HG02943 (cell line): ENCODE measurements at regions not wholly inside any gene's neighbourhood (a gene's known extent, or its start where the extent isn't known, plus 50 kb on each side); places are given as distances from the start of the nearest gene placed in this dataset.

Experiments
- ATAC-seq: cut with Tn5 transposase; IDR thresholded peaks from one replicate; pipeline ENCODE4 v1.9.1; 2021; ENCODE audit warnings: mild to moderate bottlenecking, low read depth, moderate library complexity; ENCODE audit not compliant: unreplicated experiment

DNA sequence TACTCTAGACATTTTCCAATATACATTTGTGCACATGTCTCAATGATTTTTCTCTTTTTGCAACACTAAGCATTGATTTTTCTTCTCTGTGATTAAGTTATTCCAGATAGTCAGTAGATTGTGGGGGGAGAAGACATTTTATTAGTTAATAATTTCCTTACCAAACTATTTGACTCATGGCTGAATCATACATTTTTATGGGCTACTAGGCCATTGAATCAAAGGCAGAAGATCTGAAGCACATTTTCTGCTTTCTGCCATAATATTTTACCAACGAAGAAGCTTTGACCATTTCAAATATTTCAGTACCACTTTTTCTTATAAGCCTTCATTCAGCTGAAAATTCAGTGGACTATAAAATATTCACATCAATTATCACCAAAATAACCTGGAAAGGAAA is 175.6 kb downstream of the IRX2 start:
- no peak for ATAC-seq

DNA sequence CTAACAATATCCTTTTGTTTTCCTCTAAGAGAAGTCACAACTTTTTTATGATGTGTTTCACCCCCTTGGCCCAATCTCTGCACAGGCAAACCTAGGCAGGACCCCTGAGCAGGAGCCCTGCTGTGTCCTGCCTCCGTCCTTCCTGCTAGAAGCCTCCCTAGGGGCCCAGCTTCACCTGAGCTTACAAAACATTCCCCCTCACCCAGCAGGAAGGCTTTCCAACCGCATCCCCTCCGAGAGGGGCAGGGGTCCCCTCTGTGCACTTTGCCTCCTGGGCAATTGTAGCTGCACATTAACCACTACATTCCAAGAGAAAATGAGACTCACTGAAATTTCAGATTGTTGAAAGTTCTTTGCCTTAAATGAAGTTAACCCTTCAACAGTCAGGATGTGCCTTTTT is 176.2 kb downstream of the IRX2 start:
- ATAC-seq, result no peak

DNA sequence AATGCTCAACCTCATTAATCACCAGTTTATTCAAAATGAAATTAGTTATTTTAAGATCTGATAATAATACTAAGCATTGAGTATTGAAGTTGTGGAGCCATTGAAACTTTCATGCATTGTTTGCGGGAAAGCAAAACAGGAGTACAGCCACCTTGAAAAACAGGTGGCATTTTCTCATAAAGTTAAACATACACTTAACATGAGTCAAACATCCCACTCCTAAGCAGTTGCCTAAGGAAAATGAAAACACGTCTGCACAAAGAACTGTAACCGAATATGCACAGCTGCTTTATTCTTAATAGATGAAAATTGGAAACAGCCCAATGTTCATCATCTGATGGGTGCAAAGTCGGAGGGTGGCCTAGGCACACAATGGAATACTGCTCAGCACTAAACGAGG is 177.3 kb downstream of the IRX2 start:
- ATAC-seq, result no peak

DNA sequence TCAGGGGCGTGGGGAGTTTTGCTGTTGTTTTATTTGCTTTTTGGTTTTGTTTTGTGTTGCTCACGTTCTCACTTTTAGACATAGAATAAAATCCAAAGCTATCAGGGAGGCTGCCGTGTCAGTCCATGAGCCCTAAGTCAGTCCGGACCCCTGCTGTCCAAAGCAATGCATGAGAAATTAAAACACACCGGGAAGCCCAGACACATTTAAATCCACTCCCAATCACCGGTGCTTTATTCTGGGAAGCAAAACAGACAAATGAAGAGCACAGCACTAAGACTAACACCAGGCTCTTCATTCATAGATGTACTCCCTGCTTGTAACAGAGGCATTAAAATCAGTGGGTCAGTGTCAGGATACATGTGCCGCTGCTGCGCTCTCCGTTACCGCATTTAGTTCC is 180.9 kb downstream of the IRX2 start:
- ATAC-seq, result no peak

DNA sequence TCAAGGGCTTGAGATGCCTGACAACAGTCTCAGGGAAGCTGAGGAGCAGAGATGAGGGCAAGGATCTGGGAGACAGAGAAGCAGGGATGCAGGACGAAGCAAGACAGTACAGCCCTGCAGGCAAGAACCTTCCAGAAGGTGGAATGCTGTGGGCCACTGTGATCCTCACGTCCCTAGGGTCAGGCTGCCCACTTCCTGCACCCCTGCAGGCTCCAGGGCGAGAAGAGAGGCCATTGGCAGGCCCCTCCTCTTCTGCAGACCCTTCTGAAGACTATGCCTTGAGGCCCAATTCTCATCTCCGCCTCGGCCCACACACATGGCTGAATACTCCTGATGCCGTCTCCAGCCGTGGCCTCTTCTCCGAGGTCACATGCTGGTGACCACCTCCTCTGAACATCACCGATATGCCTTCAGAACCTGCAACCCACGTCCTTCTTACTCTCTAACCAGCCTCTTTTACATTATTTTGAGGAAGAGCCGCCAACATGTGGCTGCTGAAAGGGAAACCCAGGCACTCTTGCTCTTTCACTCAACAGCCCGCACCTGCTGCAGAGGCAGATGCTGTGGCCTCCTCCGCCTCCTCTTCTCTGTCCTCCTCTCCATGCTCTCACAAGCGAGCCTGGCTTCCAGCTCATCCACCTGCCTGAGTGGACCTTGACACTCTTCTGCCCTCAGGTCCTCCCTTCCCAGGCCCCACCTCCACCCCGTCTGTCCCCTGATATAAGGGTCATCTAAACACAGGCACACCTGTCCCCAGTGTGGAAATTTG is 181.5 kb downstream of the IRX2 start:
- no peak for ATAC-seq

DNA sequence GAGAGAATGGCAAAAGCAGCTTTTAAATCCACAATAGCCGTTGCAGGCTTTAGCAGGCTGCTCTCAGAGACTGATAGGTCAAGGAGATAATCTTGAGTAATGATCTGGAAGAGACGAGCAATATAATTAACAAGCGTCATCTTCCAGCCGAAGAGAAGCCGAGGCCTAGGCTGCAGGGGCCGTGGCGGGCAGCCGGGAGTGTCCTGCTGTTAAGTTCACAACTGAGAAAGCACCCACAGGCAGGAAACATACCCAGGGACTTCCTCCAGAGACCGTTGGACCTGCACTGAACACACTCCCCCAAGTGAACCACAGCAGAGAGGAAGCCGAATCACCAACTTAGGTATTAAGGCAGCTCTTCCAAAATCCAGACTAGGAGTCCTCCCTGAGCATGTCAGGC is 182.3 kb downstream of the IRX2 start:
- no peak for ATAC-seq

DNA sequence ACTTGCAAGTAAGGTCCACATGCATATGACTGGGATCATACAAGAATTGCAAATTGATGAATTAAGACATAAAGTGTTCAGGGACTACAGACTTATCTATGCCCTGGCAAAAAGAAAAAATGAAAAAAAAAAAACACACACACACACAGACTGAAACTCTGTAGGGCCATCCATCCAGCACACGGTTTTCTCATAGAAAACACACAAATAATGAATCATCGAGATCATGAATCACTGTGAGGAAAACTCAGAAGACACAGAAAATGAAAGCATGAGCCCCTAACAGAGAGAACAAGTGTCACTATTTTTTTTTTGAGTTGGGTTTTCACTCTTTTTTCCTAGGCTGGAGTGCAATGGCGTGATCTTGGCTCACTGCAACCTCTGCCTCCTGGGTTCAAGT is 185.2 kb downstream of the IRX2 start:
- no peak for ATAC-seq

DNA sequence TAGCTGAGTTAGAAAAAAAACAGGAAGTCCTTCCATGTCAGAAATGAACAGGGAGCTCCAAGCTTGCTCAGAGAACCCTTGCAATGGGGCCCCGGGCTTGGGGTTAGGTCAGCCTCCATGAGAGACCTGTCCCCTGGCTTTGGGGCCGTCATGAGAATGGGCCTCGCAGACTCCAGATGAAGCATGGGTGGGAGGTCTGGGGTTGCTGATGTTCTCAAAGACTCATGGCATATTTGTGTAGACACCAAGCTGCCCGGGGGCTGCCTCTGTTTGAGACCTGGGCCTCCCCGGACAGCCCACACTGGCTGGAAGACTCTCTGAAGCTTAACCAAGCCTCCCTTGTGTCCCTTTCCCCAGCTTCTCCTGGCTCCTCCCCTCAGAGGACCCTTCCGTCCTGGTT is 186.3 kb downstream of the IRX2 start:
- no peak for ATAC-seq

DNA sequence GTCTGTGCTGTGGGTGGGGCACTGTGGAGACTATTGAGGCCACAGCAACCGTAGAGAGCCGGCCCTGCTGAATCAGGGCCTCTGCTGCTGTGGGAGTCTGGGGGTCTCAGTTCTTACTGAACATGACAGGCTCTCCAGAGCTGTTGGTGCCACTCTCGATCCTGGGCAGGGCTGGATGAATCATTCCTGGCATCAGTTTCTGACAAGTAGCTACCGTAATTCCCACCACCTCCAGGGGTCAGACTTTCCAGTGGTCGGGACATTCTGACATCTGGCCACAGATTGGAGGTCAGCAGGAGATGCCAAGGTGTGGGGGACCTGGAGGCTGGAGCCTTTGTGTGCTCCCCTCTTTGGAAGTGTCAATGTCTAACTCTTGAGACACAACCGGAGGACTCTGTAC is 188.4 kb downstream of the IRX2 start:
- ATAC-seq, result no peak

DNA sequence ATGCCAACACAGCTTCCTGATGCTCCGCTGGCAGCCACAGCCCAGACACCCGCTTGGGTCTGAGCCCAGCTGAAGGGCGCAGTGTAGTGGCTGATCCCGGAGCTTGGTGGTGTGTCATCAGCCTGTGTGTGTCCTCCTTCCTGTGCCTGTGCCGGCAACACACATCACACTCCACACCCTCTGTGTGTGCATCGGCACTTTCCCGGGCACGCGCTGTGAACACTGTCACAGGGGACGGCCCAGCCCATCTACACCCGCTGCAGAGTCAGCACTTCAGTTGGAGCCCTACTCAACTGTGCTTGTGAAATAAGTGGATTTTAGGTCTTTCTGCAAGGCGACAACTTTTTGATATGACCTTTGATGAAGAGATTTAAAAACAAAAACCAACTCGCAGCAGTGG is 189.4 kb downstream of the IRX2 start:
- no peak for ATAC-seq

DNA sequence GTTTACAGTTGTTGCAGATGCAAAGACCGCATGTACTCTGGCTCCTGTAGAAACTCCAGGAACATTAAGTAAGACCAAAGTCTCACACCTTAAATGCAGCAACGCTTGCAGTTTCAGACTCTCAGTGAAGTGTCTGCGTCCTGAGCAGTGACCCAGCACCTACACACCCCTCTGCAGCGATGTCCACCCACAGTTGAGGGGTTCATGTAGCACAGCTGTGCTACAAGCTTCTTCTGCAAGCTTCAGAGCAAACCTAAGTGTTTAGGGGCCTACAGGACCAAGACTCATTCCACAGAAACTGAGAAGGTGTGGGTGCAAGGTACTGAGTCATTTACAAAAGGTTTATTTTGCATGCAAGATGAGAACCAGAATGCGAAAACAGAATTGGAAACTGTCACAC is 191.0 kb downstream of the IRX2 start:
- ATAC-seq, result no peak

DNA sequence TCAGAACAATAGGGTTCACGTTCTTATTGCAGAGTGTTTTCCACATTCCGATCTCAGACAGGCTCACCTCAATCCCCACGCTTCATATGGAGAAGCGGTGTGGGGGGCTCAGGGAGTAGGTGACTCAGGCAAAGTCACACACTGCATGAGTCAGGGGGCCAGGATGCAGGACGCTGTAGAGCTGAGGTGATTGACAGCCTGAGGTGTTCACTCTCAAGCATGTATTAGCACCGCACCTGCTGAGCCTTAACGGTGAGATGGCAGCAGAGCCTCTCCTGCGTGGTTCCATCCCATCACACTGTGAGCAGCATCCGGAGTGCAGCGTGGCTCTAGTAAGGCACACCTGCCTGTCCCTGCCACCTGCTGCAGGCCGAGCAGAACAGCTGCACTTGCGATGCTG is 194.0 kb downstream of the IRX2 start:
- ATAC-seq, result no peak

DNA sequence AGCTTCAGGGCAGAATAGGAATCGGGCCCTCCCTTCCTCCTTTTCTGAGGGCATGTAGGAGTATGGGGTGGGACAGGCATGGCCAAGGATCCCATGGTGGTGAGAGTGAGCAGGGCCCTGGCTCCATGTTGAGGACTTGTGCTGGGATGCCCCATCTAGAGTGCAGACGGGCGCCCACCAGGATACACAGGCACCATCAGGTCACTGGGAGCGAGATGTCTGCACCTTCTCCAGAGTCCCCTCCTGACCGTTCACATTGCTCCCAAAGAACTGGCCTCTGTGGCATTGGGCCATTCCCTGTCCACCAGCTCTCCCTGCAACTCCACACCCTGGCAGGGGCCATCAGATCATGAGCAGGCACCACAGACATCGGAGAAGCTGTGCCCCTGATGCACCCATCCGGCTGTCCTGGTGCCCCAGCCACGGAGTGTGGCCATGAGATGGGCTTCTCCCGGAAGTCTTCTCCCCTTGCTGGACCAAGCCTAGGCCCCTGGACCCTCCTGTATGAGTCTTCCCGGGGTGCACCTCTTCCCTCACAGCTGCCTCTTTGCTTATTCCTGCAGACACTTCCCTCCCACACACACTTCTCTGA is 195.0 kb downstream of the IRX2 start:
- ATAC-seq, result no peak

DNA sequence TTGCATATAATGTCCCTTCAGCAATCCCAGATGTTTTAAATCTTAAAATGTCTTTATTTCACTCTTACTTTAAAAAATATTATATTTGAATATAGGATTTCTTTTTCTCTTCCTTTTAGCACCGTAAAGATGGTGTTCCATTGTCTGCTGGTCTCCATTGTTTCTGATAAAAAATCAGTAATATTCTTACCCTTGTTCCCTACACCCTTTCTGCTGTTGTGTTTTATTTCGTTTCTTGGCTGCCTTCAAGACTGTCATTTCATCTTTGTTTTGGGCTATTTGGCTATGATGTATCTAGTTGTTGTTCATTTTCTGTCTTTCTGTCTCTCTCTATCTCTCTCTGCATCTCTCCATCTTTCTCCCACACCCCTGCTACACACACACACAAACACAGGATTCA is 197.9 kb downstream of the IRX2 start:
- no peak for ATAC-seq

DNA sequence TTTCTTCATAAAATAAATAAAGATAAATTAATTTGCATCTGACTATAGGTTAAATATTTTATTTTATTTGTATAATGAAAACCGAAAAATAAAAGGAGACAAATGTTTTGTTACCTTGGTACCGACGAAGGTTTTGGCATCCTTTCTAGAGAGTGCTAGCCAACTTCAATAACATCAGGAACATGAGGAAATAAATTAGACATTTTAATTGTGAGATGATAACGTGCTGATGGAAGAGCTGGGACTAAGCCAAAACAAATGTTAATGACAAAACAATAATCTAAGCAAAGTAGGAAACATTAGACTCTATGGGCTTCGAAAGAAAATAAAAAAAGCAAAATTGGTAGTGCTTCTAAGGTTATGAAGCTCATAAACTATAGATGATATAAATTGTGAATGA is 201.0 kb downstream of the IRX2 start:
- ATAC-seq, result no peak

DNA sequence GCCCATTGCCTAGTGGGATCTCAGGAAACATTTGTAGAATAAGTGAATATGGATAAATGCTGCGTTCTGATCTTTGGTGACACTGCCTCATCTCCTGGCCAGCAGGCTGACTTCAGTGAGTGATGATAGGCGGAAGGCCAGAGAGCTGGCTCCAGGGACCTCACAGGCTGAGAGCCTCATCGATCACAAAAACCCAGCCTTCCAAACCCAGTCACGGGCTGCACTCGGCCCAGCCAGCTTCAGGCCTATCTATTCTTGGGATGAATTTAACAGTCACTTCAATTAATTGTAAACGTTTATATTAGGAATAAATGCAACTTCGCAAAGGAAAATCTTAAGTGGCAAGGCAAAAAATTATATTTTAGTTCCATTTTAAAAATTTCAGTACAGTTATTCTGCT is 201.6 kb downstream of the IRX2 start:
- no peak for ATAC-seq

DNA sequence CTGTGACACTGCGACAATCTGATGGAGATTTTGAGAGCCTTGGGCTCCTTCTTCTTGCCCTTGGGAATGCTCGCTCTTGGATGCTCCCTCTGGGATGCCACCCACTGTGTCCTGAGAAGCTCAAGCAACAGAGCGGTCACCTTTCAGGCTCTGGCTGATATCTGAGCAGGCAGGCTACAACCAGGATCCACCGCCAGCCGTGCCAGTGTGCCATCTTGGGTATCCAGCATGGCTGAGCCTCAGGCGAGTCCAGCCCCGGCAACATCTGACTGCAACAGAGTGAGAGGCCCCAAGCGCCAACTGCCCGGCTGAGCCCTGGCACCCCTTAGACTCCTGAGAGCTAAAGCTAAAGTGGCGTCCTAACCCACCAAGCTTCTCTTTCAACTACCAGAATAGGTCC is 202.1 kb downstream of the IRX2 start:
- ATAC-seq, result no peak

DNA sequence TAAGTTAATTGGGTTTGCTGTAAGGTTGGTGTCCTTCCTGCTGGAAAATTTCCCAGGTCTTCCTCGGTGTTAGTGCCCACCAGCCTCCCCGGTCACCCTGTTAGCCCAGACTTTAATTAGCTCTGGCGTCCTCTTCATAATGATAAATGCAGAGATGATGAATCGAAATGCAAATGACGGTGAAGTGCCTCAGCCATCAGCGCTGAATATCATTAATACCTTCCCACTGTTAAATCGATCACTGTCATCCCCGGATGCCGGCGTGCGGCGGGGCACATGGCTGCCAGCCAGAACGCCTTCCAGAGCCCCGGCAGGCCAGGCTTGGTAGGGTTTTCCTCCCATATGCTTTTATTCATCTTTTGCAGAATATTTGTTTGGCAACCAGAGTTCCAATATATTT is 204.5 kb downstream of the IRX2 start:
- no peak for ATAC-seq

DNA sequence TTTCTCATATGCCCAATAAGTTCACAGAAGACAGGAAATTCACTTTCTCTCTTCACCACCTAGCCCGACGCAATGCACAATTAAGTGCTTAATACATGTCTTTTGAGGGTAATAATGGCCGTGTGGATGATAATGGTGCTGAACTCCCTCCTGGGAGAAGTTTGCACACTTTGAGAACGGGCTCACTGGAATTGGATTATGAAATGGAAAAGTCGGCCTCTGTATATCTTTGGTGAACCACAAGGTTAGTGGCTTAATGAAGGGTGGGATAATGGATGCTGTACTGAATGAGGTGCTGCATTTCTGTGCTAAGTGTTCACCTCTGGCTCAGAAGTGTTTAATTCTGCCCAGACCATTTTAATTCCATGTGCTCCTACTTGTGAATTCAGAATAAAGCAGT is 207.5 kb downstream of the IRX2 start:
- no peak for ATAC-seq

DNA sequence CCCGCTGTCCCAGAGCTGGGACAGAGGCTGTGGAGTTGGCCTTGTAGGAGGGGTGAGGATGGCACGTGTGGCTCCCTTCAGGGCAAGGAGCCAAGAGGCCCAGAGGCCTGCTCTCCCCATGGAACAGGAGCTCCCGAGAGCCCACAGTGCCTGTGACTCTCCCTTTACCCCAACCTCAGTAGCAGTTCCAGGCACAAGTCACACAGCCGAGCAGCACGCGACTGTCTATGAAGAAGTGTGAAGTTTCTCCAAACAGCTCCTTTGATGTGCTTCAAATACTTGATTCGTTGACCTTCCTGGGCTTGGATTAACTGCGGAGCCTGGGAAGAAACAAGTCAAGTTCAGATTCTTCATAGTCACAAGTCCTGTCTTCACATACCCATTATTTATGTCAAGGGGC is 208.7 kb downstream of the IRX2 start:
- no peak for ATAC-seq

DNA sequence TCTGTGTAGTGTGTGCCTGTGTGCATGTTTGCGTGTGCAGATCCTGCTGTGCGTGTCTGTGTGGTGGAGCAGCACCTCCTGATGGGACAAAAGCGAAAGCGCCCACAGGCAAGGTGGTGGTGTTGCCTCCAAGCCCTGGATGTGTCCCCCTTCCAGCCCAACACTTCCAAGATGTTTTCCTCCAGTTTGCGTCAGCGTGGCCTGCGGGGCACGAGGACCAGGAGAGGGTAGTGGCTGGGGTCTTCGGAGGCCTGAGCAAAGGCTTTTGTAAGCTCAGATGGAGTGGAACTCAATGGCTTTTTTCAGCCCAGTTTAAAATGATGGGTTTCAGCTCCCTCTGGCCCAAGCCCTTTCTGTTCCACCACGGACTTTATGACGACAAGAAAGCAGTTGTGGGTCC is 209.5 kb downstream of the IRX2 start:
- ATAC-seq, result no peak

DNA sequence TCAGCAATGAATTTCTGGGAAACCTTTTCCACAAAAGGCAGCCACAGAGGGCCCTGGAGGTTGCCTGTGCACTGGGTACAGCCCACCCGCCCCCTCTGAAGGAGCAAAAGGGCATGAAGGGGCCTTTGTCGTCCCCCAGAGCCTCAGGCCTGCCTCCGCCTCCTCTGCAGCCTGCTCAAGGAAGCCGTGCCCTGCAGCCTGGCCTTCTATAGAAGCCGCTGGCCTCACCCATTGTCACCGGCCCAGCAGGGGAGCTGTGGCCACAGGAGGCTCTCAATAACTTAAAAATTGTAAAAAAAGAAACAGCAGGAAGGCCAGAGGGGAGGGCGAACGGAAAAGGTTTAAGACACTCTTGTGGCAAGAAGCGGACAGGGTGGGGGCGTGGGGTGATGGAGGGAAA is 213.3 kb downstream of the IRX2 start:
- ATAC-seq, result no peak
